Chondrocyte (in vitro differentiated cells): ENCODE measurements at regions not wholly inside any gene's neighbourhood (a gene's known extent, or its start where the extent isn't known, plus 50 kb on each side); places are given as distances from the start of the nearest gene placed in this dataset.
"Not testable (repeated sequence)": the region's sequence is repeated elsewhere in the genome, so short reads cannot be mapped to it uniquely, and the experiment has no call there.

Source experiments
- DNase-seq: peaks from one replicate; pipeline ENCODE4 v3.0.0; 2021; ENCODE audit warnings: mixed read lengths, low spot score
- H3K27ac Mint-ChIP-seq: one replicate; pipeline ENCODE4 v1.8.0; 2021; ENCODE audit warnings: mild to moderate bottlenecking, moderate library complexity, mixed read lengths; ENCODE audit not compliant: unreplicated experiment
- H3K27me3 Mint-ChIP-seq: 2 replicates; pipeline ENCODE4 v1.8.0; 2021; ENCODE audit warnings: low read depth, mixed read lengths
- H3K36me3 Mint-ChIP-seq: 2 replicates; pipeline ENCODE4 v1.8.0; 2021; ENCODE audit warnings: low read depth, mixed read lengths
- H3K4me1 Mint-ChIP-seq: 2 replicates; pipeline ENCODE4 v1.8.0; 2021; ENCODE audit warnings: low read depth, mild to moderate bottlenecking, mixed read lengths
- H3K4me3 Mint-ChIP-seq: one replicate; pipeline ENCODE4 v1.8.0; 2021; ENCODE audit warnings: mild to moderate bottlenecking, moderate library complexity, mixed read lengths; ENCODE audit not compliant: unreplicated experiment
- H3K9me3 Mint-ChIP-seq: 2 replicates; pipeline ENCODE4 v1.8.0; 2021; ENCODE audit warnings: low read depth, mixed read lengths
- TF ChIP-seq, protein P1 (sequence below): fragments of 200-600 bp; sonication (generic); IDR thresholded peaks from 2 replicates; pipeline ENCODE4 v1.5.0; 2021; ENCODE audit warnings: antibody characterized with exemption, mild to moderate bottlenecking, moderate library complexity

- TF ChIP-seq, protein P1, sequence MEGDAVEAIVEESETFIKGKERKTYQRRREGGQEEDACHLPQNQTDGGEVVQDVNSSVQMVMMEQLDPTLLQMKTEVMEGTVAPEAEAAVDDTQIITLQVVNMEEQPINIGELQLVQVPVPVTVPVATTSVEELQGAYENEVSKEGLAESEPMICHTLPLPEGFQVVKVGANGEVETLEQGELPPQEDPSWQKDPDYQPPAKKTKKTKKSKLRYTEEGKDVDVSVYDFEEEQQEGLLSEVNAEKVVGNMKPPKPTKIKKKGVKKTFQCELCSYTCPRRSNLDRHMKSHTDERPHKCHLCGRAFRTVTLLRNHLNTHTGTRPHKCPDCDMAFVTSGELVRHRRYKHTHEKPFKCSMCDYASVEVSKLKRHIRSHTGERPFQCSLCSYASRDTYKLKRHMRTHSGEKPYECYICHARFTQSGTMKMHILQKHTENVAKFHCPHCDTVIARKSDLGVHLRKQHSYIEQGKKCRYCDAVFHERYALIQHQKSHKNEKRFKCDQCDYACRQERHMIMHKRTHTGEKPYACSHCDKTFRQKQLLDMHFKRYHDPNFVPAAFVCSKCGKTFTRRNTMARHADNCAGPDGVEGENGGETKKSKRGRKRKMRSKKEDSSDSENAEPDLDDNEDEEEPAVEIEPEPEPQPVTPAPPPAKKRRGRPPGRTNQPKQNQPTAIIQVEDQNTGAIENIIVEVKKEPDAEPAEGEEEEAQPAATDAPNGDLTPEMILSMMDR: no peak
- Mint-ChIP-seq H3K27me3 (peaks cover 33% of the 10 kb centered on the region), H3K9me3 (no peaks in the 10 kb centered on the region), H3K36me3 (peaks cover 1% of the 10 kb centered on the region), H3K4me1 (peaks cover 5% of the 10 kb centered on the region), H3K4me3 (no peak overlapping the region), H3K27ac (no peak overlapping the region)
- DNase-seq: no peak
Measured at GRCh38 chr1:5769146-5769545, 223.1 kb downstream of the NPHP4 start.

GRCh38 chr1:5768014-5768413 lies 224.2 kb downstream of the NPHP4 start:
- H3K36me3 Mint-ChIP-seq: peaks cover 1% of the 10 kb centered on the region
- DNase-seq: no peak
- peaks cover 5% of the 10 kb centered on the region for H3K4me1 Mint-ChIP-seq
- peaks cover 4% of the 10 kb centered on the region for H3K9me3 Mint-ChIP-seq
- no peak overlapping the region for H3K4me3 Mint-ChIP-seq
- H3K27ac Mint-ChIP-seq: no peak overlapping the region
- TF ChIP-seq, protein P1: no peak
- peaks cover 36% of the 10 kb centered on the region for H3K27me3 Mint-ChIP-seq

- H3K27me3 Mint-ChIP-seq: peaks cover 36% of the 10 kb centered on the region
- DNase-seq, H3K4me1 Mint-ChIP-seq, H3K4me3 Mint-ChIP-seq, H3K36me3 Mint-ChIP-seq, H3K9me3 Mint-ChIP-seq, H3K27ac Mint-ChIP-seq: not testable (repeated sequence)
Measured at GRCh38 chr1:5766996-5767395, 225.2 kb downstream of the NPHP4 start.

GRCh38 chr1:5765997-5766913 lies 226.0 kb downstream of the NPHP4 start:
- Mint-ChIP-seq H3K4me1 (peaks cover 4% of the 10 kb centered on the region), H3K9me3 (peaks cover 4% of the 10 kb centered on the region), H3K4me3 (no peak overlapping the region), H3K27ac (no peak overlapping the region), H3K36me3 (peaks cover 1% of the 10 kb centered on the region), H3K27me3 (peaks cover 36% of the 10 kb centered on the region)
- TF ChIP-seq, protein P1: no peak
- DNase-seq: no peak

- Mint-ChIP-seq H3K9me3 (peaks cover 6% of the 10 kb centered on the region), H3K36me3 (peaks cover 1% of the 10 kb centered on the region), H3K4me3 (no peak overlapping the region), H3K27ac (no peak overlapping the region), H3K4me1 (no peaks in the 10 kb centered on the region), H3K27me3 (peaks cover 35% of the 10 kb centered on the region)
- TF ChIP-seq, protein P1: no peak
- DNase-seq: no peak
Measured at GRCh38 chr1:5765483-5765882, 226.7 kb downstream of the NPHP4 start.

GRCh38 chr1:5764959-5765358 lies 227.3 kb downstream of the NPHP4 start:
- Mint-ChIP-seq H3K27me3 (peaks cover 40% of the 10 kb centered on the region), H3K27ac (no peak overlapping the region), H3K4me3 (no peak overlapping the region), H3K36me3 (peaks cover 1% of the 10 kb centered on the region), H3K9me3 (peaks cover 7% of the 10 kb centered on the region), H3K4me1 (no peaks in the 10 kb centered on the region)
- TF ChIP-seq, protein P1: no peak
- DNase-seq: no peak
